Activated CD4-positive, CD25-positive, alpha-beta regulatory T cell (primary cell): ENCODE measurements at regions not wholly inside any gene's neighbourhood (a gene's known extent, or its start where the extent isn't known, plus 50 kb on each side); places are given as distances from the start of the nearest gene placed in this dataset.

ENCODE experiments used
- DNase-seq, 4 experiments: peaks; one replicate each; lab custom pipeline; 2025; lab: John Stamatoyannopoulos, UW

DNA sequence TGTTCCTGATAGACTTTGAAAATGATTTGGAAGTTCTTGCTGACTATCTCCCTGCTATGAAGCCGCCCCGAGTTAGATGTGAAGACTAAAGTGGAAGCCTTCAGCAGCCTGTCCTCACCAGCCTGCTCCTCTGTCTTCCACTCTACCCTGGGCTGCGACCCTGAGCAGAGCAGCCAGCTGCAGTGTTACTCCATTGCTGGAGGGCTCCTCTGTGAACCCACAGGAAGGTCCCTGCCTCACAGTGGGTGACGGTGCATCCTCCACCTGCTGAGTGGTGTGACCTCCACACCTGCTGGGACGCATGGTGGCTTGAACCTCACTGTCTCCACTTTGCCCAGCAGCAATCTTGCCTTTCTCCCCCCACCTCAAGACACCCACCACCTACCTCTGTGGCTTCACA lies 116.4 kb downstream of the IRS2 start:
- no peak for DNase-seq

DNA sequence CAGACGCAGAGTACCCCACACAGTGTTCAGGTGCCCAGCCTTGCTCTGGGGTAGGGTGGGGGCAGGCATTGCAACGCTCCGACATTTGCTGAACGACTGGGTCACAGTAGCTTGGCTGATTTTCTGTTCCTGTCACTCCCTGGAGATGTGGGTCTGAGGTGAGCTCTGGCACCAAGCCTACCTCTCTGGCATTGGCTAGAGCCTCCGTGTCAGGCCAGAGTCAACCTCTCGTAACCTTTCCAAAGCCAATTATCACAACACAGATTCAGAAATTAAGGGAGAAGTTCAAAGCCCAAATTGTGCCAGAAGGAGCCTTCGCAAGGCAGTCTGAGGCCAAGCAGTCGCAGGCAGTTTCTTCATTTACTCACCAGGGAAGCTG lies 117.2 kb downstream of the IRS2 start:
- no peak for DNase-seq

DNA sequence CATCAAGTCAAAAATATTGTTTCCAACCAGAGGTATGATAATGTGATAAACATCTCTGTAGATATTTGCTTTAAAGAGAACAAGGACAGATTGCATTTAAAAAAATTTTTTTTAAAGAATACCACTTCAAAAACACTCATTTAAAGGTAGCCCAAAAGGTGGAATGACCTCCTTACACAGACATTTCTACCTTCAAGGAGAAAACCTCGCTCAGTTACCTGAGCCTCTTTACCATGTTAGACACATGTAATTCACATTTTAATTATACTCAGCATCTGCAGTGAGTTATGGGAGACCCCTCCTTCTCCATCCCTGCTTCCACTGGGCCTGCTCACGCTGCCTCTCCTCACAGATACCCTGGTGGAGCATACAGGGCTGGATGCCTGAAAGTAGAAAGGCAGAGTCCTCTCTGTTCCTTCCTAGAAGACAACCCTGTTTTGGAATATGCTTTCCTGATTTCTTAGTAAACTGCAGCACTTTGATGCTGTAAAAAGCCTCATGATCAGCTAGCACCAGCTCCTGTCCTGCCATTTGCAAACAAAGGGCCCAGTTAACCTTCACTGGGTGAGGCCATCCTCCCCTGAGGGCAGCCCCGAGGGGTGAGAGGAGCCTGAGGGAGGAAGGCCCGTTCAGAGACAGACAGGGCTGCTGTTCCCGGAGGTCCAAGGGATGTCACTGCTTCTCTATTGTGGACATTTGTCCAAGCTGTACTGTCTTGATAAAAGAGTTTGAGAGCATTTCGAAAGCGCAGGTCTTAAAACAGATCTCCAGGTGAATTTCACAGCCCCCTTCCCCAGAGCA lies 117.8 kb downstream of the IRS2 start:
- DNase-seq: no peak

DNA sequence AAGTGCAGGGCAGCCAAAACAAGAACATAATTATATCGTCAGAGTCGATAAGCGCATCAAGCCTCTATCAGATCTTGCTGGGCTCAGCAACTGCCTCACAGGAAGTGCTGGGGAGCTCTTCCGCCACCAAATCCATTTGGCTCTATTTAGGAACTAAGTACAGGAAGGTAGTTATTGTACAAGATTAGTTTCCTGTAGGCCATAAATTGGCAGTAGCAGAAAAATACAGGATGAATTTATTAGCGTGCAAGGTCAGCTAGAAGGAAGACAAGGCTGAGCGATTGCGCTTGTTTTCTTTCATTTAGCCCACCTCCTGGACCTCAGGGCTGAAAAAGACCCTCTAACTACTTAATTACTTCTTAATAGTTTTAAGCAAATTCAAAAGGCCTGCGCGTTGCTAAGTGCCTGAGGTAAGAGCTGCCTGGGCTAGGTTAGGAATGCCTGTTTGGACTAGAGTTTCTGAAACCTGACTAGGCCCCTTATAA lies 118.5 kb downstream of the IRS2 start:
- no peak for DNase-seq

DNA sequence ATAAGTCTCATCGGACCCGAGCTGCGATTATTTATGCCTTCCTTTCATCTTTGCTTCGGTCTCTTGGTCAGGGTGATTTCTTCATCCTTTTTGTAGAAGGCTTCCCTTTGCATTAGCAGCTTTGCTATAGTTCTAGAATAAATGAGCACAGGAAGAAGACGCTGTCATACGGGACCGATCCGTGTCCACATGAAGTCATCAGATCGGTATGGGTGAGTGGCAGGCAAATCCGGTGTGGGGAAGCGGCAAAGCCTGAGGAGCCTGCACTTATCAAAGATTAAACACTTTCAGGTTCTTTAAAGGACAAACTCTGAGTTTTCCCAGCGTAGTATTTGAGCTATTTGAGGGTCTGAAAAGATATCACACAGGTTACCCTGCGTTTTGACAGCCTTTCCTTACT lies 119.3 kb downstream of the IRS2 start:
- DNase-seq: no peak

DNA sequence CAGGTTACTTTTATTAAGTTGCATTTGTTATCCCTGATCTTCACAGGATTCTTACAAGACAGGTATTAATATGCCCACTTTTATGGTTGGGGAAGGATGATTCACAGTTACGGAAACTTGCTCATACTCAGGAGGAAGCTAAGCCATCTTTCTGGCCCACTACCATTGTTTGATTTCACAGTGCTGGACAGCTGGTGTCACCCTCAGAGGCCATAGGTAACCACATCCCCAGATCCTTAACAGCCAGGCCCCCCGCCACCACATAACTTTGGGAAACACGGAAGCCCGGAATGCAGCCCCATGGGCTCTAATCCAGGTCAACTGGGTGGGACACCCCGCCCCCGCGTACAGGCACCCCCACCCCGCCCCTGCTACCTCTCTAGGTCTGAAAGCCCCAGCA lies 119.7 kb downstream of the IRS2 start:
- no peak for DNase-seq

DNA sequence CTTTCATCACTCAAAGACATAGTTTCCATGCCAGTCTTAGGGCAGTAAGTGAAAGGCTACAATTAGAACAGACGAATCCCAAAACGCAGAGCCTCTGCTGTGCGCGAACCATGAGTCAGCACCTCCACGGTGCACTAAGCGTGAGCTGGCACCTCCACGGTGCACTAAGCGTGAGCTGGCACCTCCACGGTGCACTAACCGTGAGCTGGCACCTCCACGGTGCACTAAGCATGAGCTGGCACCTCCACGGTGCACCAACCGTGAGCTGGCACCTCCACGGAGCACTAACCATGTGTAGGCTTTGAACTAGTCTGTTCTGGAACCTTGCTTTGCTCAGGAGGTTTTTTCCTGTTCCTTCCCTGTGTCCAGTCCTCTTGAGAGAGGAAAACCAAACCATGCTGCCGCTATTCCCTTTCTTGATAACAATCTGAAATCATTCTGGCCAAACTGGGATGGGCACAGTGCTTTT lies 120.6 kb downstream of the IRS2 start:
- no peak for DNase-seq

DNA sequence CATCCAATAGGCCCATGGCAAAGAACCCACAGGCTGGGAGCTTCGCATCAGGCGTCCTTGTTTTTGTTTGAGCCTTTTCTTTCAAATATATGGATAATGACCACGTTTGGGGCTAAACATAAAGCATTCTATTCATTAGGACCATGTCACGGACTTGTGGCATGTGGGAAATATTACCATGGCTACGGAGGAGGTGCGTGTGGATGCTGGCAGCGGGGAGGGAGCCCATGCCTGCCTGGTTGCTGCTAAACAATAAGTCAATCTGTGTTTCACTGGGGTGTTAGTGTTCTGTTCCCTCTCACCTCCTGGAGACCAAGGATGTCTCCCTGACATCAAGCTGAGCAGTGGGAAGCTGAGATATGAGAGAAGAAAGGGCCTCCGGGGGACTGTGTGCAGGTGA lies 121.1 kb downstream of the IRS2 start:
- DNase-seq: no peak

DNA sequence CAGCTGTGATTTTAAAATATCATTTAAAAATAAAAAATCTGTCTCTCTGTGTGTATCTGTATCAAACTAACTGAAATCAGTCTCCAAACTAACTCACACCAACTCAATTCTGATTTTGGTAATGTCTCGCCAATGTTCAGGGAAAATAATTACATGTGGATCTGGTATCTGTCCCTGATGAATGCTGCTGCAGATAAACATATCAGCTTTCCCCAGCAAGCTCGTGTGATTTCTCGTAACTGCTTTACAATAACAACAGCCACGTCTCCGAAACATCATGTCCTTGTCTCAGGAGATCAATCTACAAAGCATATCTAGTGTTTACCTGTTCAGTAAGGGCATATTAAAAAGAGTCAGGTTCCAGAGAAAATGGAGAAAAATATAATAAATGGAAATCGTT lies 129.0 kb downstream of the IRS2 start:
- no peak for DNase-seq

DNA sequence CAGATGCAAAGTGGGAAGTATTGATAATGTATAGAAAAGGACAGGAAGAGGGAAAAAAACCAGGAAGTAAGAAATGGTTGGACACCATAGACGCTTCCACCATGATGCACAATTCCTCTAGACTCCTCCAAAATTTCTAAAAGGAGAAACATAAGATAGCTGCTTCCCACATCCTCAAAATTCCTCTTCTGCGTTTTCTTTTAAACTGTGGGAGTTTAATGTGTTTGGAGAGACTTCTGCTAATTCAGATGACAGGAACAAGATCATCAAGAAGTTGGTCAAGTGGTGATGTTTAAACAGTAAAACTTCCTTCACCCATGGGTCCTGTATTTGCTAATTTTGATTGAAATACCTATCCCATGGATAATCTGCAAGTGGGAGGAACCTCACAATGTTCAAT lies 130.2 kb downstream of the IRS2 start:
- no peak for DNase-seq

DNA sequence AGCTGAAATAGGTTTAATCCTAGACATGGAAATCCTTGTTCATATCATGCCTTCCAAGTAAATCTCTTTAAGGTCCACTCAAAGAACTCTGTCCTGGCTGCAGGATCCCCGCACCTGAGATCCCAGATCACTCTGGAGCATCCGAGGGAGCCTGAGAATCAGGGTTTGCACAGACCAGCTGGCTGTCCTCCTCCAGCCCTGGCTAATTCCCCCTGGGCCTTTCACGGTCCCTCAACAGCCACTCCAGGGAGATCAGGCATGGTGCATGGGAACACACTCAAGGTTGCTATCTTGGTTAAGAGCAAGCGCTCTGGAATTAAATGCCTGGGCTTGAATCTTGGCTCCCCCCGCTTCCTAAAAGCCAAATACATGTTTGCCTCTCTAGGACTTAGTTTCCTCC lies 130.8 kb downstream of the IRS2 start:
- no peak for DNase-seq

DNA sequence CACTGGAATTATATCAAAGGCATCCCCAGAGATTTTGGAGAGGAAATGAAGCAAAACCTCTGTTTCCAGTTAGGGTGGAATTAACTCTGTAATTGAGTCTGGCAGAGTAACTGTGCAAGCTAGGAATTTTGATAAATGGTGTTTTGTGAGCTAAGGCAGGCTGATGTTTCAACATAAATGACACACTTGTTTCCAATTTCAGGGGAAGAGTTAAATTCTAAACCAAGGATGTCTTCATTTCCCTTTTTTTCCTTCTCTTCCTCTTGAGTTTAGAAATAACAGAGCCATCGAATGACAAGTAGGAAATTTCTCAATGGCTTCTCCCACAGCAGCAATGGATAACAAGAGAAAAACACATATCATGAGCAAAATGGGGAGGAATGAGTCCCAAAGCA lies 131.2 kb downstream of the IRS2 start:
- DNase-seq: no peak

DNA sequence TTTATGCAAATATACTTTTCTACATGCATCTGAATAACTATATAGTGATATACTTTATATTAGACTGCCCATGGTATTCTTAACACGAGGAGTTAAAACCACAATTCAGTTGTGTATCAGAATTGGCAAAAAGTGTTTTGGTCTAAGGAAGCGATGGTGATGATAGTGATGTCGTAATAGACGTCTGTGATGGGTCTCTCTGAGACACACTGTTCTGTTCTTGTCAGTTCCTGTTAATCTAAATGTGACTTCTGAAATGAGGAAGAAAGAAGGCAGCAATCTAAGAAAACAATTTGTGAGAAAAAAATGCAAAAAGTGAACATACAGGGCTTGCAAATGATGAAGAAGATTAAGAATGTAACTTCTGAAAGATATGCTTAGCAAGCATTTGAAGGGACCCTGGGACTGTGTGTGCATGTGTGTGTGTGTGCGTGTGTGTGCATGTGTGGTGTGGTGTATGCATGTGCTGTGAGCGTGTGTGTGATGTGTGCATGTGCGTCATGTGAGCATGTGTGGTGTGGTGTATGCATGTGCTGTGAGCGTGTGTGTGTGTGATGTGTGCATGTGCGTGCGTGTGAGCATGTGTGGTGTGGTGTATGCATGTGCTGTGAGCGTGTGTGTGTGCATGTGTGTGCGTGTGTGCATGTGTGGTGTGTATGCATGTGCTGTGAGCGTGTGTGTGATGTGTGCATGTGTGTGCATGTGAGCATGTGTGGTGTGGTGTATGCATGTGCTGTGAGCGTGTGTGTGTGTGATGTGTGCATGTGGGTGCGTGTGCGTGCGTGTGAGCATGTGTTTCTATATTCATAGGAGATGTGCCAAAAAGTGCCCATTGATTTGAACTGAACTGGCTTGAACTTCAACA lies 131.8 kb downstream of the IRS2 start:
- no peak for DNase-seq

DNA sequence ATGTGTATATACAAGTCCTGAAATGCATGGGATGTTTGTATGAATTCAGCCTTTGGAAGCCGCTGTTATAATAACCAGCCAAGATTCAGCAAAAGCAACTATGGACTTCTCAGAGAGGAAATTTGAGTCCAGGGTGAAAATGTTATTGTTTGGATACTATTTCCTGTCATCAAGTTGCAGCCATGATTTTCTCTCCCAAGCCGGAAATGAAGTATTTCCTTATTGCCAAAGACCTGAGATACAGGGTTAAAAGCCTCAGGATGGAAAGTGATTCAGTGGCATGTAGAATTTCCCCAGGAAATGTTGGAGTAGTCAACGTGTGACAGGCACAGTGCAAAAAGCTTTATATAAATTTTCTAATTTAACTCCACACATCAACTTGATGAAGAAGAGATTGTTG lies 133.9 kb downstream of the IRS2 start:
- DNase-seq: no peak

DNA sequence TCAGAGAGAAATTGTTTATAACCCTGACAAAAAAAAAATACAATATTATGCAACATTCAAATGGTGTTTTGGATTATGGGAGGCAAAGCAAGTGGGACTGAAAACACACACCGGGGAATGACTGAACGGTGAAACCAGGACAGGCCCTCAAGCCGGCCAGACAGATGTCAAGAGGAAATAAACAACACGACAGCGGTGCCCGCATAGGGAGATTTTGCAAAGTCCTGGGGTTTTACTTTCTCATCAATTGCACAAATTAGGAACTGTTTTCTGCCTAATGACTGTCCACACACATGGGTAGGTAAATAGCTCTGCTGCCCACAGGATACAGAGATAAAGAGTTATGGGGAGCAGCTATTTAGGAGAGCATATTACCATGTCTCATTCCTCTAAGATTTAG lies 134.5 kb downstream of the IRS2 start:
- DNase-seq: no peak

DNA sequence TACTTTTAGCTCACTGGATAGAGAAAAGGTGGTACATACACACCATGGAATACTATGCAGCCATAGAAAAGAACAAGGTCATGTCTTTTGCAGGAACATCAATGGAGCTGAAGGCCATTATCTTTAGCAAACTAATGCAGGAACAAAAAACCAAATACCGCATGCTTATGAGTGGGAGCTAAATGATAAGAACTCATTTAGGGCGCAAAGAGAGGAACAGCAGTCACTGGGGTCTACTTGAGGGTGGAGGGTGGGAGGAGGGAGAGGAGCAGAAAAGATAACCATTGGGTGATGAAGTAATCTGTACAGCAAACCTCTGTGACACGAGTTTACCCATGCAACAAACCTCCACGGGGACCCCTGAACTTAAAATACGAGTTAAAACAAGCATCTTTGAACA lies 135.1 kb downstream of the IRS2 start:
- DNase-seq: no peak

DNA sequence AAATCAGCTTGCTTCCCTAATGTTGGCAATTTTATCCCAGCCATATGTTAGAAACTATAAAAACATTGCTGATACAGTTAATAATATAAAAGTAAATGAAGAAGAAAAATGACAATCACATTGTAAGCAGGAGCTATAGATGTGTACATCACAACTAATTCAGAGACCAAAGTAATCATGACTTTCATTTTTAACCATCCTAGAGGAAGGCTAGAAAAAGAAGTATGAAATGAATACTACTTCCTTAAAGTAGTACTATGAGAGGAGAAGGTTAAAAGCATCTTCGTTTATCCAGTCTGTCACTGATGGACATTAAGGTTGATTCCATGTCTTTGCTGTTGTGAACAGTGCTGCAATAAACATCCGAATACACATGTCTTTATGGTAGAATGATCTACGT lies 135.5 kb downstream of the IRS2 start:
- no peak for DNase-seq

DNA sequence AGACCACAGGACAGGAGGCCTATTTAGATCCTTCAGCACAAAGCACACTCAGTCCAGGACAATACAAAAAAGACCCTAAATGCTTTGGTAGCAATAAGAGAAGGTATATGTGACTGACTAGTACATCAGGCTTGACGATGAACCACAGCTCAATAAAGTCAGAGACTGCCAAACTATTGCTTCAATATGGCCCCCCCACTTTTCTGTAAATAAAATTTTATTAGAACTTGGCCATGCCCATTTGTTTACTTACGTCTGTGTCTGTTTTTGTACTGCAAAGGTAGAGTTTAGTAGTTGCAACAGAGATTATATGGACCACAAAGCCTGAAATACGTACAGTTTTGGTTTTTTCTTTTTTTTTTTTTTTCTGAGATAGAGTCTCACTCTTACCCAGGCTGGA lies 136.7 kb downstream of the IRS2 start:
- no peak for DNase-seq

DNA sequence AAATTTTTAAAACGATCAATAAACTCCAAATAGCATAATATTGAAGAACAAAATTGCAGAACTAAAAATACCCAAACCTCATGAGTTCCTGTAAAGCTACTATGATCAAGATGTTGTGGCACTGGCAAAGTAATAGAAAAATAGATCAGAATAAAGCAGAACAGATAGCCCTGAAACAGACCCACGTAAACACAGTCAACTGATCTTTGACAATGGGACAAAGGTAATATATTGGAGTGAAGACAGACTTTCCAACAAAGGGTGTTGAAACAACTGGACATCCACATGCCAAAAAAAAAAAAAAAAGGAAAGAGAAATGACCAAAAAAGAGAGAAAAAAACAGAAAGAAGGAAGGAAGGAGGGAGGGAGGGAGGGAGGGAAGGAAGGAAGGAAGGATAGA lies 138.7 kb downstream of the IRS2 start:
- DNase-seq: no peak

DNA sequence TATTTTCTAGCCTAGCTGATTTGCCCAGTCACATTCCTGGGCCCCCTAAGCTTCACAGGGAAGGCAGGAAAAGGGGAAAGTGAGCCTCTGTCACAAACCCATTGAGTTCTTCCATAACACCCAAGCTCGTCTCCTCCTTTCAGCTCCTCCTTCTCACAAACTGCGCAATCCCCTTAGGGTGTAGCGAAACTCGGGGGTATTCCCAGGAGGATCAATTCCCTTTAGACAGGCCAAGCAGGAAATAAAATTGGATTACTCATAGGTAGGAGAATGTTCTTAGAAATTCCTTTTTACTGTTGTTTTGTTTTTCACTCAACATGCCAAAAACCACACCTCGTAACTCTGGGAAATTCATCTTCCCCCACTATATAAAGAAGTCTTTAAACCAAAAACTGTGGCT lies 139.3 kb downstream of the IRS2 start:
- DNase-seq: no peak

DNA sequence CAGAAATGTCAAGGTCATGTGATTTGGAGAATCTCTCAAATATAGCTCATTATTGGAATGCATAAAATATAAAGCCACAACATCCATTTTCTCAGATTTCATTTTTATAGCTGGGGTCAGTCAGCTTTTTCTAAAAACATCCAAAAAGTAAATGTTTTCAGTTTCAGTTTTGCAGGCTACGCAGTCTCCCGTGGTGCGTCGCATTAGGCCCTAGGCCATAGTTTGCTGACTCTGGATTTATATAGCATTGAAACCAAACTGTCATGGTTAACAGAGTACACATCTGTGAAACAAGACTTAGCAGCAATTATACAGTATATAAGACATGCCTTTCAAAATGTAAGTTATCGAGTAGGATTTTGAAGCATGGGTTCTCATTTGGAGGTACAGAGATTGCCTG lies 140.0 kb downstream of the IRS2 start:
- no peak for DNase-seq

DNA sequence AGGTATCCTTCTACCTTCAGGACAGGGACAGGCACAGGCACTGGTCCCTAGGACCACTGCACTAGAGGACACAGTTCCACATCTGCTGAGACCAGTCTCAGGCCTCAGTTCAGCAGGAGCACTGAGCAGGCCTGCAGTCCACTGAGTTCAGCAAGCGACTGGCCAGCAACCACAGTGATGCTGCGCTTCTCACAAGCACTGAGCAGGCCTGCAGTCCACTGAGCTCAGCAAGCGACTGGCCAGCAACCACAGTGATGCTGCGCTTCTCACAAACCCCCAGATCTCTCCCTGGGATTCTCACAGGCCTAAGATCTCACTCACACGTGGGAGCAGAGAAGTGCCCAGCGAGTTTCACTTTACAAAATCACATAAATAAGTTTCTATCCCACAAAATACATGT lies 140.6 kb downstream of the IRS2 start:
- DNase-seq: no peak

DNA sequence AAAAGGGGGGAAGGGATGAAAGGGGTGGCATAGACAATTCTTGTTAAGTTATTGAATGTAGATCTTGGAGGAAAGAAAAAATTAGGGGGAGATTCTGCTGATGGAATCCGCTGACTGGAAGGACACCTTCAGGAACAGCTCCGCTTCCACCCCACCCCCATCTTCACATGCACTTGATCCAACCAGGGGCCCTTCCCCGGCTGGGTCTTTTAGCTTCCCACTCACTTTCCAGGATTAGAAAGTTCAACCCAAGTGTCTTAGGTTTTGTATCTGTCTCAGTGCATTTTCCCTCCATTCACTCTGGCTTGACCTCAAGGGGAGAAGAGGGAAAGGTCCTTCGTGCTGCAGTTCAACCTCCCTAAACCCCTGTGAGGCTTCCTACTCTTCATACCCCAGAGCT lies 141.4 kb downstream of the IRS2 start:
- DNase-seq: no peak
